GM23248 (cell line): ENCODE measurements at regions not wholly inside any gene's neighbourhood (a gene's known extent, or its start where the extent isn't known, plus 50 kb on each side); places are given as distances from the start of the nearest gene placed in this dataset.

Source experiments
- DNase-seq: peaks from one replicate; pipeline ENCODE4 v3.0.0-alpha.2; 2015
- H2AFZ ChIP-seq: fragments of 200-600 bp; sonication (generic); 2 replicates; pipeline ENCODE4 v1.6.1; 2016; ENCODE audit warnings: antibody characterized with exemption
- H3F3A ChIP-seq: fragments of 200-600 bp; sonication (generic); 2 replicates; pipeline ENCODE4 v1.6.1; 2016; ENCODE audit warnings: mild to moderate bottlenecking, antibody characterized with exemption, mixed run types; ENCODE audit not compliant: insufficient read depth
- H3K27ac ChIP-seq: fragments of 200-600 bp; sonication (generic); 2 replicates; pipeline ENCODE4 v1.5.1; 2016; ENCODE audit warnings: mild to moderate bottlenecking
- H3K27me3 ChIP-seq: fragments of 200-600 bp; sonication (generic); replicated peaks from 2 replicates; pipeline ENCODE4 v1.6.1; 2016; ENCODE audit warnings: mild to moderate bottlenecking; ENCODE audit not compliant: insufficient read depth
- H3K36me3 ChIP-seq: fragments of 200-600 bp; sonication (generic); 2 replicates; pipeline ENCODE4 v1.6.1; 2016; ENCODE audit warnings: low read depth, mild to moderate bottlenecking
- H3K4me1 ChIP-seq: fragments of 200-600 bp; sonication (generic); 2 replicates; pipeline ENCODE4 v1.6.1; 2016; ENCODE audit warnings: mild to moderate bottlenecking; ENCODE audit not compliant: insufficient read depth
- H3K4me2 ChIP-seq: fragments of 200-600 bp; sonication (generic); one replicate; pipeline ENCODE4 v1.6.1; 2016; ENCODE audit warnings: mild to moderate bottlenecking; ENCODE audit not compliant: unreplicated experiment
- H3K4me3 ChIP-seq: fragments of 200-600 bp; sonication (generic); 2 replicates; pipeline ENCODE4 v1.5.1; 2016; ENCODE audit warnings: mild to moderate bottlenecking
- H3K79me2 ChIP-seq: fragments of 200-600 bp; sonication (generic); 2 replicates; pipeline ENCODE4 v1.6.1; 2016; ENCODE audit warnings: mild to moderate bottlenecking; ENCODE audit not compliant: insufficient read depth
- H3K9ac ChIP-seq: fragments of 200-600 bp; sonication (generic); 2 replicates; pipeline ENCODE4 v1.6.1; 2016; ENCODE audit warnings: mild to moderate bottlenecking
- H3K9me2 ChIP-seq: fragments of 200-600 bp; sonication (generic); 2 replicates; pipeline ENCODE4 v1.6.1; 2016; ENCODE audit warnings: mixed run types, mild to moderate bottlenecking, moderate library complexity; ENCODE audit not compliant: insufficient read depth
- H3K9me3 ChIP-seq: fragments of 200-600 bp; sonication (generic); one replicate; pipeline ENCODE4 v1.6.1; 2017; ENCODE audit warnings: low read depth
- H4K20me1 ChIP-seq: fragments of 200-600 bp; sonication (generic); 2 replicates; pipeline ENCODE4 v1.6.0; 2016; ENCODE audit not compliant: insufficient read depth
- EZH2 ChIP-seq: fragments of 200-600 bp; sonication (generic); IDR thresholded peaks from 2 replicates; pipeline ENCODE4 v1.6.1; 2018; ENCODE audit warnings: antibody characterized with exemption, mild to moderate bottlenecking; ENCODE audit not compliant: insufficient read depth, poor library complexity, severe bottlenecking
- EZH2phosphoT487 ChIP-seq: fragments of 200-600 bp; sonication (generic); IDR thresholded peaks from 2 replicates; pipeline ENCODE4 v1.6.1; 2018; ENCODE audit warnings: antibody characterized with exemption, moderate library complexity, mild to moderate bottlenecking, low read depth; ENCODE audit not compliant: insufficient read depth
- WGBS, 2 experiments: methylation state at CpG; one replicate each; pipeline ENCODE4 v1.1.6; 2015 to 2017; ENCODE audit warnings: low lambda C conversion rate in 2 of 2, low coverage in 1 of 2; ENCODE audit errors: missing lambda C conversion rate in 2 of 2; 5-methylcytosine and 5-hydroxymethylcytosine counted together
- in situ Hi-C: fragments of 300-500 bp; cut with MboI; formaldehyde crosslinking; loops from 2 replicates; pipeline ENCODE4 v1.15.0; 2020

- Histone ChIP-seq H3K4me1 (no peaks in the 10 kb centered on the region), H3F3A (no peaks in the 10 kb centered on the region), H3K27ac (no peak overlapping the region), H3K36me3 (no peaks in the 10 kb centered on the region), H3K9me2 (no peaks in the 10 kb centered on the region), H3K9me3 (no peaks in the 10 kb centered on the region), H4K20me1 (no peaks in the 10 kb centered on the region), H2AFZ (no peak overlapping the region), H3K79me2 (no peaks in the 10 kb centered on the region), H3K27me3 (0 out of 2 replicates have a peak, but pooled peaks cover 2% of the 10 kb centered on the region), H3K4me3 (no peak overlapping the region), H3K4me2 (no peak overlapping the region), H3K9ac (no peak overlapping the region)
- 35 to 39% methylated on average over 4 of the region's 4 CpGs for WGBS, 2 experiments
- no peak for DNase-seq
- TF ChIP-seq EZH2 (no peak), EZH2phosphoT487 (no peak)
- in situ Hi-C loops = no loop called here
These were observed 113.7 kb upstream of the LSM6 start for GRCh38 chr4:146061610-146062334.

DNA sequence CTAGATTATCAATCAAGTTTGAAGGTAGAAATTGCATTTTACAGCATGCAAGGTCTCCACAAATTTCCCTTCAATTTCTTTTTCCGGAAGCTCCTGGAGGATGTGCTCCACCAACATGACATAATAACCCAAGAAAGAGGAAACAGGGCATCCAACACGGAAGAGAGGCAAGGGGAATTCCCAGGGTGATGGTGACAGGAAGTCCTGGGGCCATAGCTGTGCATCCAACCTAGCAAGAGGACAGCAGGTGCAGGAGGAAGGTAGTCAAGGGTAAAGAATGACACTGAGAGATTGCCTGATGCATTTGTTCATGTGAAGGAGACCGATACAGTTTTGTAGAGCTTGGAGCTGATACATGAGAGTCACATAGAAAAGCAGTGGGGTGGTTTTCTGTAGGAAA is 115.7 kb upstream of the LSM6 start:
- Histone ChIP-seq H3K4me1 (0 out of 2 replicates have a peak, but pooled peaks cover 3% of the 10 kb centered on the region), H3F3A (no peaks in the 10 kb centered on the region), H3K27me3 (no peaks in the 10 kb centered on the region), H4K20me1 (no peaks in the 10 kb centered on the region), H3K4me2 (no peak overlapping the region), H2AFZ (no peak overlapping the region), H3K9ac (no peak overlapping the region), H3K4me3 (no peak overlapping the region), H3K27ac (no peak overlapping the region), H3K9me3 (no peaks in the 10 kb centered on the region), H3K79me2 (no peaks in the 10 kb centered on the region), H3K36me3 (no peaks in the 10 kb centered on the region), H3K9me2 (no peaks in the 10 kb centered on the region)
- 71 to 77% methylated on average over 3 of the region's 3 CpGs for WGBS, 2 experiments
- in situ Hi-C loops = no loop called here
- TF ChIP-seq EZH2 (no peak), EZH2phosphoT487 (no peak)
- DNase-seq = no peak

GRCh38 chr4:146059151-146059550 is 116.4 kb upstream of the LSM6 start:
- no peaks in the 10 kb centered on the region for H3K27me3 ChIP-seq
- in situ Hi-C loops = no loop called here
- no peak overlapping the region for H3K4me3 ChIP-seq
- H3K79me2 ChIP-seq = no peaks in the 10 kb centered on the region
- no peaks in the 10 kb centered on the region for H3K9me2 ChIP-seq
- TF ChIP-seq EZH2 = no peak
- no peak for TF ChIP-seq EZH2phosphoT487
- H3K9me3 ChIP-seq = no peaks in the 10 kb centered on the region
- no peak overlapping the region for H2AFZ ChIP-seq
- no peak overlapping the region for H3K4me2 ChIP-seq
- no peak overlapping the region for H3K9ac ChIP-seq
- DNase-seq = no peak
- H3K4me1 ChIP-seq = 0 out of 2 replicates have a peak, but pooled peaks cover 10% of the 10 kb centered on the region
- H3K27ac ChIP-seq = no peak overlapping the region
- H4K20me1 ChIP-seq = no peaks in the 10 kb centered on the region
- no peaks in the 10 kb centered on the region for H3K36me3 ChIP-seq
- 6 to 16% methylated on average over 1 of the region's 1 CpG for WGBS, 2 experiments
- H3F3A ChIP-seq = no peaks in the 10 kb centered on the region

GRCh38 chr4:146058531-146058930 is 117.0 kb upstream of the LSM6 start:
- Histone ChIP-seq H3K4me2 (no peak overlapping the region), H3K9me3 (no peaks in the 10 kb centered on the region), H2AFZ (no peak overlapping the region), H4K20me1 (no peaks in the 10 kb centered on the region), H3K9me2 (no peaks in the 10 kb centered on the region), H3K4me1 (0 out of 2 replicates have a peak, but pooled peaks cover 17% of the 10 kb centered on the region), H3K4me3 (no peak overlapping the region), H3K36me3 (no peaks in the 10 kb centered on the region), H3K9ac (no peak overlapping the region), H3K27ac (no peak overlapping the region), H3K79me2 (no peaks in the 10 kb centered on the region), H3F3A (no peaks in the 10 kb centered on the region), H3K27me3 (no peaks in the 10 kb centered on the region)
- 21 to 56% methylated on average over 1 of the region's 1 CpG for WGBS, 2 experiments
- TF ChIP-seq EZH2phosphoT487 (no peak), EZH2 (no peak)
- in situ Hi-C loops = no loop called here
- no peak for DNase-seq
